ENCODE measurements at regions not wholly inside any gene's neighbourhood (a gene's known extent, or its start where the extent isn't known, plus 50 kb on each side); places are given as distances from the start of the nearest gene placed in this dataset.

DNA sequence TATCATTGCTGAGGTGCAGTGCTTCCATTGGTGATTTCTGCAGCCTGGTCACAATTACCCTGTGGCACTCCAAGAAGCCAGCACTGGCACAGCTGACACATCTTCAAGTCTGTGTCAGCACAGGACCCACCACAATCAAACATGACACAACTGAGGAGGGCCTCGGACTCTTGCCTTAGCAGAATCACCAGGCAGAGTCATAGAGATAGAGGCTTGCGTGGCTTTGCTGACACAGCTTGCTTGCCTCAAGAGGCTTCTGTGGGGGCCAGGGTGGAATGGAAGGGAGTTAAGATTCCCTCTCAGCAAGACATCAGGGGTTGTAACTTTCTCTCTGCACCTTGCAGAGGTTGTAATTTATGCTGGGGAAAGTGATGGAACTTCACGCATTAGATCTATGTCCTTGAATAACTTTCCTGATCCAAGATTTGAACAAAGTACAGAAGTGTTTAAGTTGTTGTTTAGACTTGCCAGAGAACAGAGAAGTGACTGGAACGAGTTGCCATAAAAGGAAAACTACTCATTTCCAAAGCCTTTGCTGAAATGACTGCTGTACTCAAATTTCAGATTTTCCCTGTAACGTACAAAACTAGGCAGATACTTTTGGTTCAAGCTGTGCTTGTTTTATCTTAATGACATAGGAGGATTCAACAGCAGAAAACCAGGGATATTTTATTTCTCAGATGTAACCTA lies 170.7 kb downstream of the DIPK2A start:
- DNase-seq, result no peak

DNA sequence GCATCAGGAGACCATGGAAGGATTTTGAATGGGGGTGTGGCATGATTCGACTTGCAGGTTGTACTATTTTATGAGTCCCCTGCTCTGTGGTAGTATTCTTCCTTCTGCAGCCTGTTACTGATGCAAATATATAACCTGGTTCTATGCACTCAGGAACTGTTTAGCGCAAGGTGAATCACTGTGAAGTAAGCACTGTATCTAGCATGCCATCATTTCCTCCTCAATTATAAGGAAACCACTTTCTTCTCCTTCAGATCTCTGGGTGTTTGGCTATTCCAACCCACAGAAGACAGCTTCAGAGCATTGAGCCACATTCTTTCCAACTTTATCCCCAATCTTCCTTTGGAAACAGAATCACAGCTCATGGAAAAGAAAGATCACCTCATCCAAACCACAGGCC lies 176.7 kb downstream of the DIPK2A start:
- DNase-seq, result no peak

DNA sequence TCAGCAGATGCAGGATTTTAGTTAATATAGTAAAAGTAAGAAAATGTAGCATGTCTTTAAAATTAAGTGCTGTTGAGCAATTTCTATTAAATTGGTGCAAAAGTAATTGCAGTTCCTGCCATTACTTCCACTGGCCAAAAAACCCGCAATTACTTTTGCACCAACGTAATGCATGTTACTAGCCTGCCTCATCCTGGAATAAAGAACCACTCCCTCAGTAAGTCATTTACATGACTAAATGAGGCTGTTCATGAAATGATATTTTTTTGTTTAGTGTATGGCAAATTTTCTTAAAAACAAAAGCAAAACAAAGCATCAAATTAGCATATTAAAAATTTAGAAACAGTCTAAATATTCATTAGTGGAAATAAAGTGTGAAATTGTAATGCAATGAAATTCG lies 180.4 kb downstream of the DIPK2A start:
- no peak for DNase-seq

DNA sequence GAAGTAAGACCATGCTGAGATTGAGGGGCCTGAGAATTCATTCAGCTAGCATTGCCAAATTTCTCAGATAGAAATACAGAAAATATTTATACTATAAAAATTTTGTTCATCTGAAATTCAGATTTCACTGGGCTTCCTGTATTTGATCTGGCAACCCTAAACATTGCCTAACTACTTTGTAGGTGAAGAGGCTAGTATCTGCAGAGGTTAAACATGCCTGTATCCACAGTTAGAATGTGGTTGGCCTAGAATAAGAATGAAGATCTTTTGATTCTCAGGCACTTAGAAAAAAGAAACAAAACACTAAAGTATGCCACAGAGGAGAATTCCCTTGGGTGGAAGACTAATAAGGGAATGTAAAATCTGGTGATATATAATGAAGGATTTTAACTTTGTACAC lies 189.0 kb downstream of the DIPK2A start:
- no peak for DNase-seq

DNA sequence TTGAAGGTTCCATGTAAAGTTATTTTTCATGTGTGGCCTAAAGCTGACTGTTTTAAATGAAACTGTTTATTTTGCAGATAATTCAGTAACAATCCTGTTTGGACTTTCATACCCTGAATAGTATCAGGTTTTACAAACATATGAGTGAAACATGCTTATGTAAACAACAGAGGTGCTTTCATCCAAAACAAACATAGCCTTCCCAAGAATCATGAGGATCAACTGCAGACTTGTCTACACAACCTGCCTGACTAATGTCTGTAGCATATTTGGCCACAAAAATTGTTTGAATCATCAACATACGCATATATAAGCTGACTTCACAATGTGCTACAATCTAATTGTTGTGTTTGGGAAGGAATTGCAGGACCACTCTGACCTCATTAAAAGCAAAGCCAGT lies 190.4 kb downstream of the DIPK2A start:
- no peak for DNase-seq

DNA sequence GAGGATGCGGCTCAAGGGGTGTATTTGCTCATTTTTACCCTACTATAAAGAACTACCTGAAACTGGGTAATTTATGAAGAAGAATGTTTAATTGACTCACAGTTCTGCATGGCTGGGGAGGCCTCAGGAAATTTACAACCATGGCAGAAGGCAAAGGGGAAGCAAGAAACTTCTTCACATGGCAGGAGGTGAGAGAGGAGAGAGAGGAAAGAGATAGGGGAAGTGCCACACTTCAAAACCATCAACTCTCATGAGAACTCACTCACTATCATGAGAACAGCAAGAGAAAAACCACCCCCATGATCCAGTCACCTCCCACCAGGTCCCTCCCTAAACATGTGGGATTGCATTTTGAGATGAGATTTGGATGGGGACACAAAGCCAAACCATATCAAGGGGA lies 192.7 kb downstream of the DIPK2A start:
- DNase-seq, result no peak

DNA sequence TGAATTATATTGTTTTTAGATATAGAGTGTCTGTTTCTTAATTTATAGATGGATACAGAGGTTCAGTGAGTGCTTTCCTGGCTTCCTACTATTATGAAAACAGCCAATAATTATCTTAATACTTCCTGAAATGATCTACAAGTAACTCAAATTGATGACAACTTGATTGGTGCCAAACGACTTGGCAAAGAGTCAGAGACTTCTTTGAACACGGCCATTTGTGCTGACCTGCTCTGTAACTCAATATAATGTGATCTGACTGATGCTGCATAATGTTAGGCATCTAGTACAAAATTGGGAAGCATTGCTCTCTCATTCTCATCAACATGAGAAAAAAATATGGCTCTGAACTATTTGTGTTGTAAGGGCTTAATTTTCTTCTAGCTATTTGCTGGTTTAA lies 193.9 kb downstream of the DIPK2A start:
- no peak for DNase-seq

DNA sequence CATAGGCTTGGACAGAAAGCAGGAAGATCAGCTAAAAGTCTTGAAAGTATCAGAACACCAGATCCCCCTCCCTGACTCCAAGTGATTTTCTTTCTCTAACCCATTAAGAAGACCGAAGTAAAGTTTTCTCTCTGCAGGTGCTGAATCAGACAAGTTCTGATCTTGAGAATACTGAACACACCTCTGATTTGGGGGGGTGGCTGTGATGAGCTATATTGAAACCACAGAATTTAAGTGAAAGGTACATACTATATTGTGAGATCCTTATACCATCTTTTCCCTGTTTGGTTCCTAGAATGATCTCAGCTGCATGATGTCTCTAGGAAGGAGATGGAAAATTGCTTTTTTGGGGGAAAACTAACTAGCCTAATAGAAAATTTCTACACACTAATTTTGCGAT lies 196.0 kb downstream of the DIPK2A start:
- no peak for DNase-seq

DNA sequence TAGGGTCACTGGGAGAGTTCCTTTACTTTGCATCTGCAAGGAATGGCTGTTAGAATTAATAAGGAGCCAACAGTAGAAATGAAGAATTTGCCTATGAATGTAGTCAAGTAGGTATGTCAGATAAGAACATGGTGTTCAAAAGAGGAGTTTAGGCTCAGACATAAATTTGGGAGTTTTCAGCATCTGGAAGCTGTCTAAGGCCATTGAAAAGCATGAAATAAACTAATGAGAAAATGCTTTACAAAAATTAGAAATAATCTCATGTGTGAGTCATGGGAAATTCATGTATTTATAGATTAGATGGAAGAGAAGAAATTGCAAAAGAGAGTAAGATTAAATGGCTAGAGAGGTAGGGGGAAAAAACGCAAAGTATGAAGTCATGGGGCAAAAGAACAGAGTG lies 201.9 kb downstream of the DIPK2A start:
- no peak for DNase-seq

DNA sequence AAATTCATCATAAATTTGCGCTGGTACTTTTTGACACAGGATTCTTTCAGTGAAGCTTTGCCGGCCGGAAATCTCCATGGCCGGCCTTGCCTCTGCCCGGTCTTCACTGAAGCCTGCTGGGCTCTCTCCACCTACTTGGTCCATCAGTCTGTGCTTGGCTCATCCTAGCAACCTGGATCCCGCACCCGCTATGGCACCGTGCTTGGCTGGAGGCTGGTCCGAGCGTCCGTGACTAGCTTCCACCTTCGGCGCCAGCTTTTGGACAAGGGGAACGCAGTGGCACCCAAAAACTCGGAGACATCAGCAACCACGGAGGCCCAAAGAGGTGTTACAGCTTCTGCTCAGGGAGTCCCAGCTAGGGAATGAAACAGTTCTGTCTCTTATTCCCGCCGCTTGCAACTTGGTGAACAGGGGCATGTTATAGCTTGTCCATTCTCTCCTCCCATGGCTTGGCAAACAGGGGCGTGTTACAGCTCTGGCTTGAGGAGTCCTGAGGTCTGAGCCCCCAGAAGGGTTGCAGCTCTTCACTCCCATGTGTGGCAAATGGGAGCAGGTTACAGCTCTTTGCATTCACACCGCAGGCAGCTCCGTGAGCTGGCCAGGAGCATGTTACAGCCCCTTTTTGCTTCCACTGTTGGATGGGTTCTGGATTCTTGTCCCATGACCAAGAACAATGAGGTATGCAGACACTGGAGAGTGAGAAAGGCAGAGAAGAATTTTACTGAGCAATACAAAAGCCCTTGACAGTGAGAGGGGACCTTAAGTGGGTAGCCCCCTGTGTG lies 204.2 kb downstream of the DIPK2A start:
- no peak for DNase-seq

DNA sequence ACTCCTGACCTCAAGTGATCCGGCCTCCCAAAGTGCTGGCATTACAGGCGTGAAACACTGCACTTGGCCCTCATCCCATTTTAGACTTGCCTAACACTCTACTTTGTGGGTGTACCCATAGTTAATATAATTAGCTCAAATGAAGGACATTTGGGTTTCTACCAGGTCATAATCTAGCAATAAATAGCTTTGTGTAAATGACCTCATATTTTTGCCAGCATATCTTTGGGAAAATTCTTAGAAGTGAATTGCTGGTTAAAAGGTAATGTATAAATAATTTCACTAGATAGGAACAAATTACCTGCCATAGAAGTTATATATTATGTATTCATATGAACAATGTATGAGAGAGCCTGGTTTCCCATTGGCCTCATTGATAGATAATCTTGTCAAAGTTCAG lies 206.0 kb downstream of the DIPK2A start:
- DNase-seq, result no peak

DNA sequence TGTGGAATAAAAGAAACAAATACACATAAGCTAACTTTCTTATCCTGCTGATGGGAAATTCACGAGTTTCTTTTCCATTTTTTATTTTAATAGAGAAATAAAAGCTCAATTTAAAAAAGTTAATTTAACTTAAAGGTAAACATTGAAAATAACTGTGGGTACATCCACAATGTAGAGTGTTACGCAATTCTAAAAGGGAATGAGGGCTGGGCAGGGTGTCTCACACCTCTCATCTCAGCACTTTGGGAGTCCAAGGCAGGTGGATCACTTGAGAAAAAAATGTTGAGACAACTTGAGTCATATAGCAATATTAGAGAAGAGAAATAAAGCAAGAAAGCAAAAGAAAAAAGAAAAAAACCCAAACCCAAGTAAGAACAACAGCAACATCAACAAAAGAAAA lies 207.0 kb downstream of the DIPK2A start:
- DNase-seq, result no peak

DNA sequence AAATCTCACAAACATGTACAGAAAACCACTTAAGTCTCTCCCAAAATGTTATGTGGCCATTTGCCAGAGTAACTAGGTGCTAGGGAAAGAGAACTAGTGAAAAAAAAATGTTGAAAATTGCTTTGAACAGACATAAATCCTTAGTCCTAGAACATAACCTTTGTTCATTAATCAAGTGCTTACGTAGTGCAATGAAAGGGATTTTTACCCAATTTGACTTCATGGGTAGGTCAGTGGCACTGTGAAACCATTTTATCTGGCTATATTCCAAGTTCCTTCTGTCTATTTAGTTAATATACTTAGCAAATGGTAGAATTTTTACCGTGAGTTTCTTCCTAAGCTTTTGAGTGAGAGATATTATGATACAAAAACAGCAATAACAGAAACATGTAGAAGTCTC lies 209.4 kb downstream of the DIPK2A start:
- DNase-seq, result no peak

DNA sequence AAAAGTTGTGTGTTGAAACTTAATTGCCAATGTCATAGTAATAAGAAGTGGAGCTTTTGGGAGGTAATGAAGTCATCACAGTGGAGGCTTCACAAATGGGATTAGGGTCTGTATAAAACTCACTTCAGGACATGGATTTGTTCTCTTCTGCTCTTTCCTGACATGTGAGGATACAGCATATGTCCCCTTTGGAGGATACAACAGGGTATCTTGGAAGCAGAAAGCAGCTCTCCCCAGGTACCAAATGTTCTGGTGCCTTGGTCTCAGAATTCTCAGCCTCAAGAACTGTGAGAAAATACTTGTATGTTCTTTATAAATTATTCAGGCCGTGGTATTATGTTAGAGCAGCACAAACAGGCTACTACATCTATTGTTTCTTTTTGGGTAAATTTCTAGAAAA lies 210.9 kb downstream of the DIPK2A start:
- DNase-seq, result no peak

DNA sequence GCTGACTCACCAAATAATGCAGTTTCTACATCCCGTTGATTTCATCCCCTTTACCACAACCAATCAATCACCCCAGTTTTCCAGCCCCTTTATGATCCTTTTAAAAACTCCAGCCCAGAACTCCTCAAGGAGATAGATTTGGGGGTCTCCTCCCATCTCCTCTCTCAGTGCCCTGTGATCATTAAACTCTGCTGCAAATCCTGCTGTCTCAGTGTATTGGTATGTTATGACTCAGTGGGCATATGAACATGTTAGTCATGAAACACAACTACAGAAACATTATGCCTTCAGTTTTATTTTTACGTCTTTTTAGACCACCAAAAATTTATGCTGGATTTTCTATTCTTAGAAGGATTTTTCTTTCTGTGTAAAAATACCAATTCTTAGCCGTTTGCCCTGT lies 213.7 kb downstream of the DIPK2A start:
- no peak for DNase-seq

DNA sequence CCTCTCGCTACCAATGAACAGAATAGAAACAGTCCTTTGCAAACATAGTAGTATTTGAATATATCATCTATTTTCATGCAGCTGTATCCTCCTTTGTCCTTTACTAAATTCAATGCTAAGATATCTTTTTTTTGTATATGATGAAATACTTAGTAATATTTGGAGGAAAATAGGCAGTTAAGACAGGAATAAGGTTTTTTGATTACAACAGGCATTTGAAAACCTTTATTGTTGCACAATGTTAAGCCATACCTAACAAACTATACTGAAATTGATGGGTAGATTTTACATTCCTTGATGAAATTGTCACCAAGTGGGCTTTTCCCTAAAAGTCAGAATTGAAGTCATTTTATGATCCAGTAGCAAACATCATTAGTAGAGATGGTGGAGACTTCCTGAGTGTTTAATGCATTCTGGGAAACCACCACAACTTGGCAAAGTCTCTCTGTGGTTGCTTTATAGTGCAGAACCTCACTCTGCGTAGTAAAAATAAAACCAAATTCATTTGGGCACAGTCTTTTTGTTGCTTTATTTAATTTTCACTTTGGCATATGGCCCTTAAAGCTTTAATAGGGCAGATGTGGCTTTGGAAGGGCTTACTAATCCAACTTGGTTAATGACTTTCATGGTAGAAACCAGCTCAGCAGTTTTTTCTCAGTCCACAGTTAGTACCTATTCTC lies 216.0 kb downstream of the DIPK2A start:
- no peak for DNase-seq

DNA sequence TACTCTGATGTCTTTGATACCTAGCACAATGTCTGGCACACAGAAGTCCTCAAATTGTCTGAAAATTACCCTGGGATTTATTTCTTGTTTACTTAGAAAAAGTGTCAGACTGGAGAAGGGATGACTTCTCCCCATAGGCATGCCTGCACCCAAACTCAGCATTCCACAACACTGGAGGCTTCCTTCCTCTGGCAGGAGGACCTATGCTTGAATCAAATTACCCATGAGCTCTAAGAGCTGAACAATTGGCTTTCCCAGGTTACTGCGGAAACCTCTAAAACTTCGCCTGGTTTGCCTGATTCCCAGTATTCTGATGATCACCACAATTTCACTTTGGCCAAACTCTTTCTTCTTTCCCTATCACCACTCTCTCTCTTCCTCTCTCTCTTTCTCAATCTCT lies 217.4 kb downstream of the DIPK2A start:
- DNase-seq, result no peak

DNA sequence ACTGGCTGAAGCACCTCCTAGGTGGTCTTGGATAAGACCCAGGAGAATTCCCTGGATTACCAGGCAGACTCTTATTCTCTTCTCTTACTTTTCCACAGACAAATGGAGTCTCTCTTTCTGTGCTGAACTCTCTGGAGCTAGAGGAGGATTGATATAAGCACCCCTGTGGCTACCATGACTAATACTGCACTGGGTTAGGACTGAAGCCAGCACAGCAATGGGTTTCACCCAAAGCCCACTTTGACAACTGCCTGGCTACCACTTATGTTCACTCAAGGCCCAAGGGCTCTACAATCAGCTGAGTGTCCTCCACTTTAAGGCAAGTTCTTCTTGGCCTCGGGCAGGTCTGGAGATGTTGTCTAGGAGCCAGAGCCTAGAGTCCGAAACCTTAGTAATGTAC lies 225.5 kb downstream of the DIPK2A start:
- no peak for DNase-seq

DNA sequence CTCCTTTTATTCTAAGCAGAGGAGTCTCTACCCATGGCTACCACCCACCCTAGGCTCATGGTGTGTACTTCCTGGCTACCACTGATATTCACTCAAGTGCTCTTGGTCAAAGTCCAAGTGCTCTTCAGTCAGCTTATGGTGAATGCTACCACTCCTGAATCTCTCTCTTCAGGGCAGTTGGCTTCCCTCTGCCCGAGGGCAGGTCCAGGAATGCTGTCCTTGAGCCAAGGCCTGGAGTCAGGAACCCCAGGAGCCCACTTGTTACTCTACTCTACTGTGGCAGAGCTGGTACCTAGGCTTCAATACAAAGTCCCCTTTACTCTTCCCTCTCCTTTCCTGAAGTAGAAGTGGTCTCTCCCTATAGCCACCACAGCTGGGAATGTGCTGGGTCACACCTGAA lies 226.0 kb downstream of the DIPK2A start:
- DNase-seq, result no peak

DNA sequence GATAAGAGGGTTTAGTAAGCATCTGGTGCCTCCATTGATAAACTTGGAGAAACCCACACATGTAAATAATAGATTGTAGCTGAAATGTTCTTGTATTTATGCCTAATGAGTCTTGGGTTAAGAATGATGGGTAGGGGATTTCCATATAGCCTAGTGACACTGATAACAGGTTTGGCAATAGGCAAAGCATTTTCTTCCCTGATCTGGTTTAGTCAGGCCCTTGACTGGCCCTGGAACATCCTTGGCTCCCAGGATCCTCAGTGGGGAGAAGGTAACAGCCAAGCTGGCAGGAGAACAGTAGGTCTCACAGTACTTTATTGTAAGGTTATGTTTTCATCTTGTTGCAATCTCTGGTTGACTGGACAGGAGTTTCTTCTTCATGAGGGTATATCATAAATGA lies 228.4 kb downstream of the DIPK2A start:
- no peak for DNase-seq

DNA sequence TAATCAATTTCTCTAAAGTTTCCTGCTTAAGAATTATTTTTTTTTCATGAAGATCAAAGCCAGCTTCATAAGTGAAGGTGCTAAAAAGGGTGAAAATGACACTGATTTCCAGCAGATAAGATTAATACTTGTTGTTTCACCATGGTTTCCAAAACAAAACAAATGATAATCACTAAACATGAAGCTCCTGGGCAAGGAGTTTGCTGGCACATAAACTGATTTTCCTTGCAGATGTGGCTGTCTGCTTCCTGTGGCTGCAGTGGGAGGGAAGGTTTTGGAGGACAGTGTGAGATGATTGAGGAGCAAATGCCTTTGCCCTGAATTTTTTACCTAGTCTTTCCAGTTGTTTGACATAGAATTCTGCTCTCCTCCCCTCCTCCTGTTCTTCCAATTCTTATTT lies 228.8 kb downstream of the DIPK2A start:
- DNase-seq, result no peak

DNA sequence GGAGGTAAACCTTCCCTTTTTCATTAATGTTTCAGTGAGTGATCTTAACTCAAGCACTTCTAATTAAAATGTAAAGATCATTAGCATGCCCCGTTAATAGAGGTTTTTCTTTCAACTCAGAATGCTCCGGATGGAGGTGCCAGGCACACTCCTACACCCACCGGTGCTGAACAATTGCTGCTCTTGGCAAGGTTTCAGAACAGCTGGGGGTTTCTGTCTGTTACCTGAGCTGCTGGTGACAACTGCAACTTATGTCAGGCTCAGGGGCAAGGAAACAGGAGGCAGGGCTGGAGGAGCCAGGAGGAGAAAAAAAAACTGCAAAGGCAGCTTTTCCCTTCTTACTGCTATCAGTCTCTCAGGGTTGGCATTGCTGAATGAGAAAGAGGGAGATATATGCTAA lies 250.1 kb downstream of the DIPK2A start:
- no peak for DNase-seq

DNA sequence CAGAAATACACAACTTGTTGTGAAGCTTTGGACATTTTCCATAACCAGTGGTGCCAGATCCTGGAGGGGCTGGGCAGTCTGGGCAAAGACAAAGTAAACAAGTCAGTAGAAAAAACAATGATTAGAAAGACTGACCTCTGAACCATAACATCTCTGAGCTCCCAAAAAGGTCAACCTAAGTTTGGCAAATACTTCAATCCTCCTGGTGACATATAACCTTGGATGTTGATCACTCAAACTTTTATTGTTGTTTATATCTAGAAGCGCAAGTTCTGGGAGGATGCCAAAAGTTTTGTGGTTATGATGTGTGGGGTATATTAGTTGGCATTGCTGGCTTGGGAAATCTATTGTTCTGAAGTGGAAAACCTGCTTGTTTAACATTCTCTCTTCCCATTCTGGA lies 257.7 kb downstream of the DIPK2A start:
- DNase-seq, result no peak

DNA sequence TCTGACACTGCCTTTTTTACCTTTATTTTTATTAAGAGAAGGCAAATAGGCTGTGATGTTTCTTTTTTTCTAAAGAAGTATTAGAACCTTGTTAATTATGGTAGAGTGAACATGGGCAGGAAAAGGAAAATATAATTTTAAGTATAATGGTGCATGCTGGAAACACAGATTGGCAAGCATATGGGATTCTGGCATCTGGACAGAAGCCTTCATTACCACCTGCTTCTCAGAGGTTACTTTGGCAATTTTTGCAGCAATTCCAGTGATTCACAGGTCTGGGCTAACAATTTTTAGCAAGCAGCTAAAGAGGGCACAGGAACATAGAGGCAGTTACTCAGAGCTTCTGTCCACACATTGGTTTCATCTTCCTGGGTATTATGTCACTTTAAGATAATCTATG lies 258.3 kb downstream of the DIPK2A start:
- DNase-seq, result no peak
